Thoracic aorta (tissue), 2 donors: ENCODE measurements at regions not wholly inside any gene's neighbourhood (a gene's known extent, or its start where the extent isn't known, plus 50 kb on each side); places are given as distances from the start of the nearest gene placed in this dataset.
A peak's percentile ranks its signal among the peaks of the same experiment; 100 is the strongest.

Experiments
- ATAC-seq: fragments of 150-250 bp; one replicate; pipeline ENCODE4 v1.8.0; 2017; ENCODE audit warnings: low read depth; ENCODE audit not compliant: insufficient number of reproducible peaks, low FRiP score
- DNase-seq: peaks from one replicate; pipeline ENCODE4 v3.0.0-alpha.2; 2020; ENCODE audit warnings: low spot score
- H3K27ac ChIP-seq, 2 donors: fragments of 200-600 bp; sonication (generic); 1 replicate in 1 of 2; 2 replicates in 1 of 2; pipeline ENCODE4 v1.5.1; 2016; ENCODE audit warnings: mild to moderate bottlenecking in 2 of 2, moderate library complexity in 2 of 2
- H3K27me3 ChIP-seq: fragments of 200-600 bp; sonication (generic); replicated peaks from 2 replicates; pipeline ENCODE4 v1.6.0; 2016; ENCODE audit warnings: mild to moderate bottlenecking; ENCODE audit not compliant: insufficient read depth
- H3K36me3 ChIP-seq: fragments of 200-600 bp; sonication (generic); one replicate; pipeline ENCODE4 v1.5.1; 2016
- H3K4me1 ChIP-seq, 2 donors: fragments of 200-600 bp; sonication (generic); 1 replicate in 1 of 2; 2 replicates in 1 of 2; pipeline versions ENCODE4 v1.5.1 to v1.6.0; 2016; ENCODE audit warnings: low read depth in 2 of 2, mild to moderate bottlenecking in 1 of 2; ENCODE audit not compliant: control insufficient read depth in 1 of 2
- H3K4me3 ChIP-seq: fragments of 200-600 bp; sonication (generic); 2 replicates; pipeline ENCODE4 v1.5.1; 2016; ENCODE audit warnings: mild to moderate bottlenecking
- H3K9me3 ChIP-seq: fragments of 200-600 bp; sonication (generic); 2 replicates; pipeline ENCODE4 v1.5.1; 2016
- TF ChIP-seq, protein P1 (sequence below): fragments of 200-600 bp; sonication (generic); IDR thresholded peaks from one replicate; pipeline ENCODE4 v1.5.1; 2019; ENCODE audit warnings: antibody characterized with exemption

DNA sequence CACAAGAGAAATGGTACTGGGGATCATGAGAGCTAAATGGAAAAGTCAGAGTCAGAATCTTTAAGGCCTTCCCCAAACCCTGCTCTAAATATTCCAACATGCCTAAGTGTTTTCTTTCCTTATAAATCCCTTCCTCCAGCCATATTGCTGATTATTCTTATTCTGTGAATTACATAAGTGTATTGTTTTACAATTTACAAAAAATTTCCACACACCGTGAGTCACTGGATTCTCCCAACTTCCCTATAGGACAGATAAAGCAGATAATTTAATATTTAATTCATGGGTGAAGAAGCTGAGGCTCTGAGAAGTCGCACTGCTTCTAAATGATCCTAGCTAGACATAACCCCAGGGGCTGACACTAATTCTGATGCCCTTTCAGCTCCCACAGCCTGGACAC is 243.3 kb upstream of the JUN start:
- ATAC-seq (no peak), DNase-seq (no peak)
- H3K9me3 ChIP-seq, result no peaks in the 10 kb centered on the region
- TF ChIP-seq, protein P1, sequence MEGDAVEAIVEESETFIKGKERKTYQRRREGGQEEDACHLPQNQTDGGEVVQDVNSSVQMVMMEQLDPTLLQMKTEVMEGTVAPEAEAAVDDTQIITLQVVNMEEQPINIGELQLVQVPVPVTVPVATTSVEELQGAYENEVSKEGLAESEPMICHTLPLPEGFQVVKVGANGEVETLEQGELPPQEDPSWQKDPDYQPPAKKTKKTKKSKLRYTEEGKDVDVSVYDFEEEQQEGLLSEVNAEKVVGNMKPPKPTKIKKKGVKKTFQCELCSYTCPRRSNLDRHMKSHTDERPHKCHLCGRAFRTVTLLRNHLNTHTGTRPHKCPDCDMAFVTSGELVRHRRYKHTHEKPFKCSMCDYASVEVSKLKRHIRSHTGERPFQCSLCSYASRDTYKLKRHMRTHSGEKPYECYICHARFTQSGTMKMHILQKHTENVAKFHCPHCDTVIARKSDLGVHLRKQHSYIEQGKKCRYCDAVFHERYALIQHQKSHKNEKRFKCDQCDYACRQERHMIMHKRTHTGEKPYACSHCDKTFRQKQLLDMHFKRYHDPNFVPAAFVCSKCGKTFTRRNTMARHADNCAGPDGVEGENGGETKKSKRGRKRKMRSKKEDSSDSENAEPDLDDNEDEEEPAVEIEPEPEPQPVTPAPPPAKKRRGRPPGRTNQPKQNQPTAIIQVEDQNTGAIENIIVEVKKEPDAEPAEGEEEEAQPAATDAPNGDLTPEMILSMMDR, result no peak
- no peak overlapping the region for H3K27ac ChIP-seq
- no peak overlapping the region for H3K4me3 ChIP-seq
- H3K27me3 ChIP-seq, result no peaks in the 10 kb centered on the region
- peaks cover 0 to 8% of the 10 kb centered on the region in 2 donors for H3K4me1 ChIP-seq
- no peaks in the 10 kb centered on the region for H3K36me3 ChIP-seq

GRCh38 chr1:59028048-59028447 is 244.2 kb upstream of the JUN start:
- Histone ChIP-seq H3K4me3 (no peak overlapping the region), H3K27me3 (no peaks in the 10 kb centered on the region), H3K9me3 (no peaks in the 10 kb centered on the region), H3K27ac (no peak overlapping the region), H3K4me1 (peaks cover 0 to 8% of the 10 kb centered on the region in 2 donors), H3K36me3 (no peaks in the 10 kb centered on the region)
- DNase-seq (no peak), ATAC-seq (no peak)
- TF ChIP-seq, protein P1, result no peak

DNA sequence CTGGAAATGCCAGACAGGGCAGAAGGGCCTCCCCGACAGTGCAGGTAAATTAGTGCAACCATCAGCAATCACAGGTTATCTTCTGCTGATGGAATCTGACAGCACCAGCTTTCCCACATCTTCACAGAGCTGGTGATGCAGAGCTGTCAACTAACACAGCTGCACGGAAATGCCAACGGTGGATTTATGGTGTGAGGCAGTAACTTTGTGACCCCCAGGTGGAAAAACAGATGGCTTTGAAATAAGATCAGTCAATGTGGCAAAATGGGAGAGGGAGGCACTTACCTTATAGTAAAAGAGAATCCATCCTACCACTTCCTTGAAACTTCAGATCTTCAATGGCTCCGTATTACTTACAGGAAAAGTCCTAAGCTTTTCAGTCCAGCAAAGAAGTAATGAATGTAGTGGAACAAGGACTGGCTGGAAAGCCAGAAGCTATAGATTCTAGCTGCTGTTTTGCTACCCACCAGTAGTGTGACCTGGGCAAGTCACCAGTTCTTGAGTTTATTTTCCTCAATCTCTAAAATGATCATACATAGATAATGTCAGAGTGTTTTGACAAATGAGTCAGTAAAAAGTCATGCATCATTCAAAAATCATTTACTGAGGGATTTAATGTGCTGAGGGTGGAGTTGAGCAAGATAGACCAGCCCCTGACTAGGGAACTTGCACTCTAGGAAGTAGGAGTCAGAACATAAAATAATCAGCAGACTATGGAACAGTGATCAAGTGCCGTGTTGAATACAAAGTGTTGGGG is 245.7 kb upstream of the JUN start:
- Histone ChIP-seq H3K4me3 (no peak overlapping the region), H3K27ac (no peak overlapping the region), H3K4me1 (peaks cover 0 to 8% of the 10 kb centered on the region in 2 donors), H3K27me3 (no peaks in the 10 kb centered on the region), H3K36me3 (no peaks in the 10 kb centered on the region), H3K9me3 (no peaks in the 10 kb centered on the region)
- DNase-seq (no peak), ATAC-seq (peak; percentile 17)
- TF ChIP-seq, protein P1, result no peak

DNA sequence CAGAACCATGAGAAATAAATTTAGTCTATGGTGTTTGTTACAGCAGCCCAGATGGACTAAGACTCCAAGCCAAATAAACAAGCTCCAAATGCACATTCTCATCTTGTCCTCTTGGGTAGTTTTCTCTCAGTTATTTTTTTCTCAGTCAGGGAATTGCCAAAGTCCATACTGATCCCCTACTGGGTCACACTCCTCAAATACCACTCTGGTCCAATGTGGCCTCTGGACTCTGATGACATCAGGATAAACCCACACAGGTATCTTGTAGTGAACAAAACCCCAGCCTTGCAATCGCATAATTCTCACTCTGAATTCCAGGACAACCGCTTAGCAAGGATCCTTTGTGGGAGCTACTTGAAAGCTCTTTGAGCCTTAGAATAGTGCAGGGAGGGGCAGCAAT is 248.4 kb upstream of the JUN start:
- Histone ChIP-seq H3K27me3 (no peaks in the 10 kb centered on the region), H3K27ac (no peak overlapping the region), H3K4me1 (no peaks in the 10 kb centered on the region), H3K4me3 (no peak overlapping the region), H3K9me3 (no peaks in the 10 kb centered on the region), H3K36me3 (no peaks in the 10 kb centered on the region)
- TF ChIP-seq, protein P1, result no peak
- ATAC-seq, result no peak
- DNase-seq, result no peak

DNA sequence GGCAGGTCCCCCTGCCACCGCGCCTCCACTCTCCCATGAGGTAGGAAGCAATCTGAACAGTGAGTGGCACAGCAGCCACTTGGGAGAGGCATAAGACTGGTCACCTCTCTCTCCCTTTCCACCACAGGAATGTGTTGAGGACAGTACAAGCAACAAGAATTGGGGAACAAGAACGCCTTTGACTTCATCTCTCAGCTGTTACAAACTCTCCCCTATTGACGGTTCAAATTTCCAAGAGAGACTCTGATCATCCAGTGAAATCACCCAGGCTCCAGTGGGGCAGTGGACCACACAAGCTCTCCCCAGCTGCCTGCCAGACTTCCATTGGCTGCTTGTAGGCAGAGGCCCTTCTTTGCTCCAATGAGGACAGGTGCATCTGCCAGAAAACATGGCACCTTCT is 249.9 kb upstream of the JUN start:
- ATAC-seq (no peak), DNase-seq (no peak)
- Histone ChIP-seq H3K4me1 (no peaks in the 10 kb centered on the region), H3K27ac (no peak overlapping the region), H3K27me3 (no peaks in the 10 kb centered on the region), H3K4me3 (no peak overlapping the region), H3K36me3 (no peaks in the 10 kb centered on the region), H3K9me3 (no peaks in the 10 kb centered on the region)
- TF ChIP-seq, protein P1, result no peak
